ENCODE measurements at regions not wholly inside any gene's neighbourhood (a gene's known extent, or its start where the extent isn't known, plus 50 kb on each side); places are given as distances from the start of the nearest gene placed in this dataset.

DNA sequence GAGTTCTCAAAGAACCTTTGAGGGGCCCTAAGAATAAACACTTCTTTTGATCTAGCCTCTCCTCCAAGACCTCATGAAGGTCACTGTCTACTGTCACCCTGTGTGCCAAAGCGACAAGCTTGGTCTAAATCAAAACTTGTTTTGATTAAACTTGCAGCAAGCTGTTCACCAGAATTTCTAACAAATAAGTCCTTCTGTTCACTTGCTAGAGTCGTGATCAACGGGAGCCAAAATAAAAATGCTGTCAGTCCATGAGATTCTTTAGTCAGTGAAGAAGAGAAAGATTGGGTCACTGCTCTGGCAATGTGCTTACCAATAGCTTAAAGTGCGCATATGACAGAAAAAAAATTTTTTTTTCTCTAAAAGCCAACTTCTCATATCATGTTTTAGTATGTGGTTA, 53.9 kb upstream of the GALNT5 start:
- H3K4me3 ChIP-seq (ENCODE audit: low read length): no peak overlapping the region
- WGBS: 88% methylated on average over 4 of the region's 4 CpGs
- DNase-seq (no peak), ATAC-seq (no peak)
- no peaks in the 10 kb centered on the region for H3K4me1 ChIP-seq (ENCODE audit: control insufficient read depth, insufficient read depth, low read length)
- H3K27me3 ChIP-seq (ENCODE audit: control insufficient read depth, insufficient read depth): no peaks in the 10 kb centered on the region
- no peaks in the 10 kb centered on the region for H3K9me3 ChIP-seq (ENCODE audit: control insufficient read depth, low read length)
- intact Hi-C loops (cut with DNase I): no loop called here
- H3K27ac ChIP-seq (ENCODE audit: low read length): no peak overlapping the region

DNA sequence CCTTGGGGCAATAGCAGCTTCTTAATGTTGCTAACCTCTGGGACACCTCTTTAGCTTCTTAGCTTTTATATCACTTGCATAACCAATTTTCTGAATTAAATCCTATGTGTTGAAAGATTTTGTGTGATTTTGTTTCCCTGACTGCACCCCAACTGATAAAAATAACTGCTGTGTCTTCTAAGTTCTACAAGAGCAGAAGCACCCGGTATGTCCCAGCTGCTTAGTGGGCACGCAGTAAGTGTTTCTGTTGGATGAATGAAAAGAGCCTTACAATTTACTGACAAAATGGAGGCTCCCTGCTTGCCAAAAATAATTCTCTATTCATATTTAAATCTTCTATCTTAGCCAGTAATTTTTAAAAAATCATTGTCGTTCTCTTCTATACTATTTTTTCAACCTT, 53.1 kb upstream of the GALNT5 start:
- no peak overlapping the region for H3K4me3 ChIP-seq (ENCODE audit: low read length)
- intact Hi-C loops (cut with DNase I): no loop called here
- WGBS: 86% methylated on average over 3 of the region's 3 CpGs
- H3K27me3 ChIP-seq (ENCODE audit: control insufficient read depth, insufficient read depth): no peaks in the 10 kb centered on the region
- DNase-seq: no peak
- H3K4me1 ChIP-seq (ENCODE audit: control insufficient read depth, insufficient read depth, low read length): no peaks in the 10 kb centered on the region
- H3K27ac ChIP-seq (ENCODE audit: low read length): no peak overlapping the region
- H3K9me3 ChIP-seq (ENCODE audit: control insufficient read depth, low read length): no peaks in the 10 kb centered on the region
- no peak for ATAC-seq

DNA sequence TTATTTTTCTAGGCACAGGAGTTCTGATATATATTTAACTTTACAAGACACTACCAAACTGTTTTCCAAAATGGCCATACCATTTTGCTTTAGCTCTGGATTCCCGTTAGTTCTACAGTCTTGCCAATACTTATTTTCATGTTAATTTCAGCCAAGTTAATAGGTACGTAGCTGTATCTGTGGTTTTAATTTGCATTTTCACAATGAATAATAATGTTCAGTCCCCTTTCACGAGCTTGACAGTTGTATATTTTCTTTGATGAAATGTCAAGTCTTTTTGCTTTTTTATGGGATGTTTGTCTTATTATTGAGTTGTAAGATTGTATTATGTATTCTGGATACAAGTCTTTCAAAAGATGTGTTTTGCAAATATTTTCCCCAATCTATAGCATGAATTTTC, 50.6 kb upstream of the GALNT5 start:
- Histone ChIP-seq H3K4me3 (ENCODE audit: low read length) (no peak overlapping the region), H3K9me3 (ENCODE audit: control insufficient read depth, low read length) (no peaks in the 10 kb centered on the region), H3K27me3 (ENCODE audit: control insufficient read depth, insufficient read depth) (no peaks in the 10 kb centered on the region), H3K4me1 (ENCODE audit: control insufficient read depth, insufficient read depth, low read length) (no peaks in the 10 kb centered on the region), H3K27ac (ENCODE audit: low read length) (no peak overlapping the region)
- no peak for DNase-seq
- intact Hi-C loops (cut with DNase I): no loop called here
- WGBS: 66% methylated on average over 3 of the region's 3 CpGs
- ATAC-seq: no peak

All from right cardiac atrium (tissue), 5 donors.